K562 (cell line): ENCODE measurements at regions not wholly inside any gene's neighbourhood (a gene's known extent, or its start where the extent isn't known, plus 50 kb on each side); places are given as distances from the start of the nearest gene placed in this dataset.

Source experiments
- ATAC-seq: fragments of 200-7000 bp; cut with Tn5 transposase; 3 replicates; pipeline ENCODE4 v1.9.1; 2020; ENCODE audit warnings: moderate library complexity
- BruUV-seq: library from RNA; stranded (reverse); fragments of 400-500 nt; replicated peaks from 2 replicates; lab custom pipeline; 2021; lab: Mats Ljungman, UMichigan
- CTCF ChIA-PET: fragments of 300-600 bp; formaldehyde crosslinking; extraction: SDS; loops from one replicate; lab custom pipeline; 2021; ENCODE audit warnings: low intra/inter-chr PET ratio; lab: Yijun Ruan, JAX
- POLR2A ChIA-PET: fragments of 300-600, 350-650 bp; sonication (Branson Sonifier 250); formaldehyde crosslinking; extraction: SDS; loops from one replicate; lab custom pipeline; 2021; ENCODE audit warnings: antibody characterized with exemption, inconsistent platforms; lab: Yijun Ruan, JAX
- DNase-seq, 4 experiments: peaks; one replicate each; pipeline versions ENCODE4 v3.0.0 to v3.0.0-alpha.2; 2011 to 2018; ENCODE audit warnings: low spot score in 3 of 4, mixed read lengths in 3 of 4; ENCODE audit errors: extremely low read depth in 1 of 4
- FAIRE-seq: peaks from 2 replicates; lab custom pipeline; 2011; peaks lifted over from hg19 to GRCh38; lab: Jason Lieb, UNC
- H2AFZ ChIP-seq: 2 replicates; pipeline ENCODE4 v1.6.0; 2011; ENCODE audit warnings: low read depth, low read length, control low read depth, inconsistent platforms
- H3K27ac ChIP-seq: fragments of 200-600 bp; 3 replicates; pipeline ENCODE4 v1.8.0; 2011; ENCODE audit warnings: low read depth, mild to moderate bottlenecking, control low read depth, inconsistent platforms, low read length, moderate library complexity, mixed read lengths; ENCODE audit errors: extremely low read depth
- H3K27me3 ChIP-seq, 2 experiments: fragments of 300-600 bp in 1 of 2; 2 replicates in 1 of 2; 3 replicates in 1 of 2; pipeline versions ENCODE4 v1.6.0 to v1.8.0; 2011; ENCODE audit warnings: inconsistent platforms in 2 of 2, low read length in 2 of 2, mild to moderate bottlenecking in 1 of 2, mixed read lengths in 1 of 2, moderate library complexity in 1 of 2; ENCODE audit not compliant: control insufficient read depth in 2 of 2, insufficient read depth in 2 of 2
- H3K36me3 ChIP-seq: fragments of 300-600 bp; 3 replicates; pipeline ENCODE4 v1.8.0; 2011; ENCODE audit warnings: mild to moderate bottlenecking, low read length, inconsistent platforms; ENCODE audit not compliant: control insufficient read depth, insufficient read depth
- H3K4me1 ChIP-seq, 2 experiments: fragments of 200-600 bp in 1 of 2; replicated peaks in 1 of 2; 2 replicates in 1 of 2; 3 replicates in 1 of 2; pipeline versions ENCODE4 v1.5.1 to v1.8.0; 2011; ENCODE audit warnings: inconsistent platforms in 2 of 2, low read length in 2 of 2, mild to moderate bottlenecking in 1 of 2, mixed read lengths in 1 of 2, moderate library complexity in 1 of 2; ENCODE audit not compliant: control insufficient read depth in 2 of 2, insufficient read depth in 2 of 2
- H3K4me2 ChIP-seq: 2 replicates; pipeline ENCODE4 v1.6.1; 2011; ENCODE audit warnings: low read length, control low read depth, inconsistent platforms, mixed read lengths; ENCODE audit not compliant: insufficient read depth
- H3K4me3 ChIP-seq: fragments of 200-600 bp; sonication (generic), shearing (Covaris generic); 2 replicates; pipeline ENCODE4 v1.5.1; 2016; ENCODE audit warnings: control low read depth, inconsistent platforms
- H3K79me2 ChIP-seq: fragments of 200-600 bp; 3 replicates; pipeline ENCODE4 v1.8.0; 2011; ENCODE audit warnings: low read length, inconsistent platforms; ENCODE audit not compliant: control insufficient read depth, insufficient read depth
- H3K9ac ChIP-seq, 2 experiments: 2 replicates each; pipeline versions ENCODE4 v1.6.0 to v1.6.1; 2011; ENCODE audit warnings: low read depth in 2 of 2, low read length in 2 of 2, control low read depth in 1 of 2, inconsistent platforms in 1 of 2, mild to moderate bottlenecking in 1 of 2, mixed read lengths in 1 of 2; ENCODE audit not compliant: insufficient read depth in 1 of 2
- H3K9me1 ChIP-seq: one replicate; pipeline ENCODE4 v1.6.0; 2011; ENCODE audit warnings: inconsistent platforms, mild to moderate bottlenecking, low read length, moderate library complexity; ENCODE audit not compliant: control insufficient read depth, insufficient read depth
- H3K9me3 ChIP-seq: replicated peaks from 2 replicates; pipeline ENCODE4 v1.5.1; 2011; ENCODE audit warnings: low read depth, low read length, inconsistent platforms; ENCODE audit not compliant: control insufficient read depth, insufficient read depth
- H4K20me1 ChIP-seq: replicated peaks from 2 replicates; pipeline ENCODE4 v1.6.1; 2011; ENCODE audit warnings: low read length, inconsistent platforms, mixed read lengths; ENCODE audit not compliant: control insufficient read depth, insufficient read depth
- AFF4 ChIP-seq: sonication (generic); formaldehyde crosslinking; IDR thresholded peaks from 2 replicates; pipeline ENCODE4 v1.8.0; 2023; ENCODE audit warnings: mild to moderate bottlenecking, missing genetic modification reagents
- CC2D1A ChIP-seq: fragments of 450-650 bp; IDR thresholded peaks from 2 replicates; pipeline ENCODE4 v1.6.1; 2017; ENCODE audit warnings: mild to moderate bottlenecking
- ESRRA ChIP-seq: fragments of 450-650 bp; IDR thresholded peaks from 2 replicates; pipeline ENCODE4 v1.6.1; 2014; ENCODE audit warnings: low read depth, mild to moderate bottlenecking, moderate library complexity, borderline replicate concordance
- FOXK2 ChIP-seq, 2 experiments: fragments of 450-650 bp; IDR thresholded peaks in 1 of 2; conservative IDR thresholded peaks in 1 of 2; 2 replicates each; pipeline ENCODE4 v1.6.1; 2016; ENCODE audit warnings: low read depth in 2 of 2, mild to moderate bottlenecking in 1 of 2
- FOXP4 ChIP-seq: sonication (generic); formaldehyde crosslinking; IDR thresholded peaks from 2 replicates; pipeline ENCODE4 v1.8.0; 2022; ENCODE audit warnings: mild to moderate bottlenecking, missing genetic modification reagents, borderline replicate concordance
- U2AF2 ChIP-seq: fragments of 200-400 bp; formaldehyde crosslinking; optimal IDR thresholded peaks from 2 replicates; pipeline ENCODE3; 2017; ENCODE audit warnings: low read depth, mild to moderate bottlenecking, low read length
- ZBTB5 ChIP-seq: fragments of 450-650 bp; IDR thresholded peaks from 2 replicates; pipeline ENCODE4 v1.6.1; 2017; ENCODE audit warnings: antibody characterized with exemption
- WGBS: fragments of 100-300 bp; shearing (Covaris generic); methylation state at CpG from one replicate; pipeline ENCODE4 v1.1.6; 2016; ENCODE audit warnings: low coverage, mixed read lengths; ENCODE audit not compliant: insufficient coverage; ENCODE audit errors: missing lambda C conversion rate; 5-methylcytosine and 5-hydroxymethylcytosine counted together
- in situ Hi-C: fragments of 300-500 bp; cut with MboI; formaldehyde crosslinking; loops from 4 replicates; pipeline ENCODE4 v1.15.0; 2018; ENCODE audit warnings: inconsistent platforms, mixed read lengths
- intact Hi-C: fragments of 100-400 bp; cut with micrococcal nuclease; formaldehyde crosslinking; loops from 2 replicates; pipeline ENCODE4 v1.14.2; 2022

GRCh38 chr15:39332846-39333245, 248.0 kb upstream of the THBS1 start (continued):
- TF ChIP-seq FOXP4 (CRISPR knock-in tag) (no peak), ZBTB5 (no peak)

GRCh38 chr15:39333393-39333792, 247.5 kb upstream of the THBS1 start:
- intact Hi-C loops: no loop called here
- H3K4me3 ChIP-seq: no peak overlapping the region
- no peak for DNase-seq
- no peak overlapping the region for H2AFZ ChIP-seq
- no peaks in the 10 kb centered on the region for H3K79me2 ChIP-seq
- BruUV-seq: no TSS peak
- FAIRE-seq: no peak
- no peaks in the 10 kb centered on the region for H3K9me3 ChIP-seq
- no peaks in the 10 kb centered on the region for H3K9me1 ChIP-seq
- no peak overlapping the region for H3K27ac ChIP-seq
- H3K27me3 ChIP-seq: peaks cover 0 to 9% of the 10 kb centered on the region in 2 experiments; a peak in 4 of 5 replicates
- WGBS: 2% methylated on average over 3 of the region's 3 CpGs
- no peaks in the 10 kb centered on the region for H3K36me3 ChIP-seq
- ChIA-PET CTCF (no interaction called here), POLR2A (interaction anchor here (1.1 kb wide), 1 partner anchor 14 kb away, joined by 3 read pairs; no protein-coding TSS in a partner anchor)
- no peak overlapping the region for H3K4me2 ChIP-seq
- no peaks in the 10 kb centered on the region for H3K4me1 ChIP-seq
- H3K9ac ChIP-seq: no peak overlapping the region
- in situ Hi-C loops: no loop called here
- ATAC-seq: no peak
- no peaks in the 10 kb centered on the region for H4K20me1 ChIP-seq
- TF ChIP-seq U2AF2: no peak
- no peak for TF ChIP-seq ESRRA
- no peak for TF ChIP-seq CC2D1A
- TF ChIP-seq AFF4 (CRISPR knock-in tag): no peak
- TF ChIP-seq FOXK2 (conservative IDR thresholded peaks at IDR 0.05 in 1 of 2, IDR thresholded peaks at IDR 0.05 in 1 of 2; ENCODE audit: low read depth in 2 of 2): no peak
